HCT116 (cell line): ENCODE measurements at regions not wholly inside any gene's neighbourhood (a gene's known extent, or its start where the extent isn't known, plus 50 kb on each side); places are given as distances from the start of the nearest gene placed in this dataset.

Experiments used
- ATAC-seq: fragments of 200-7000 bp; cut with Tn5 transposase; 2 replicates; pipeline ENCODE4 v1.9.1; 2020; ENCODE audit warnings: mild to moderate bottlenecking, moderate library complexity
- BruUV-seq: library from RNA; stranded (reverse); fragments of 400-500 nt; replicated peaks from 2 replicates; lab custom pipeline; 2021; lab: Mats Ljungman, UMichigan
- CTCF ChIA-PET: fragments of 300-600 bp; sonication (Branson Sonifier 250); formaldehyde crosslinking; loops from one replicate; lab custom pipeline; 2021; ENCODE audit warnings: antibody characterized with exemption; lab: Charles Lee
- POLR2A ChIA-PET: fragments of 300-600, 350-600 bp; sonication (Branson Sonifier 250); formaldehyde crosslinking; loops from one replicate; lab custom pipeline; 2021; ENCODE audit warnings: antibody characterized with exemption; lab: Charles Lee
- RAD21 ChIA-PET, 2 experiments: fragments of 300-600 bp; sonication (Branson Sonifier 250); formaldehyde crosslinking; loops; one replicate each; lab custom pipeline; 2023; ENCODE audit warnings: low total read pairs in 2 of 2; ENCODE audit not compliant: uncharacterized antibody in 2 of 2, unreplicated experiment in 2 of 2, low non-redundant PET in 1 of 2; lab: Charles Lee
- DNase-seq: peaks from one replicate; pipeline ENCODE4 v3.0.0-alpha.2; 2010; ENCODE audit warnings: low read depth, low spot score
- H2AFZ ChIP-seq: fragments of 200-600 bp; shearing (Covaris generic), sonication (generic); 2 replicates; pipeline ENCODE4 v1.6.1; 2017; ENCODE audit warnings: low read depth, mixed run types, mixed read lengths, antibody characterized with exemption, low read length; ENCODE audit not compliant: poor library complexity, severe bottlenecking
- H3K27ac ChIP-seq: 2 replicates; pipeline ENCODE4 v1.5.1; 2012; ENCODE audit warnings: low read depth, low read length
- H3K27me3 ChIP-seq: fragments of 200-600 bp; sonication (generic); 2 replicates; pipeline ENCODE4 v1.6.1; 2016; ENCODE audit warnings: mixed run types, low read length, mixed read lengths; ENCODE audit not compliant: insufficient read depth
- H3K36me3 ChIP-seq, 2 experiments: fragments of 200-500 bp in 1 of 2; fragments of 200-600 bp in 1 of 2; sonication (Bioruptor generic) in 1 of 2; sonication (generic) in 1 of 2; 2 replicates each; pipeline versions ENCODE4 v1.5.1 to v1.6.1; 2014 to 2016; ENCODE audit warnings: low read length in 2 of 2, inconsistent platforms in 1 of 2, mixed read lengths in 1 of 2, mixed run types in 1 of 2; ENCODE audit not compliant: insufficient read depth in 2 of 2, control insufficient read depth in 1 of 2
- H3K4me1 ChIP-seq, 2 experiments: fragments of 200-600 bp in 1 of 2; sonication (generic) in 1 of 2; 2 replicates each; pipeline versions ENCODE4 v1.5.1 to v1.6.1; 2012 to 2017; ENCODE audit warnings: low read length in 2 of 2, inconsistent platforms in 1 of 2, mild to moderate bottlenecking in 1 of 2, mixed read lengths in 1 of 2, mixed run types in 1 of 2, moderate library complexity in 1 of 2; ENCODE audit not compliant: insufficient read depth in 2 of 2, control insufficient read depth in 1 of 2
- H3K4me2 ChIP-seq: fragments of 200-600 bp; sonication (generic); 2 replicates; pipeline ENCODE4 v1.6.1; 2017; ENCODE audit warnings: mixed run types, low read length, mixed read lengths
- H3K4me3 ChIP-seq, 2 experiments: fragments of 200-600 bp in 1 of 2; sonication (generic) in 1 of 2; replicated peaks in 1 of 2; 2 replicates each; pipeline ENCODE4 v1.5.1; 2011 to 2016; ENCODE audit warnings: low read length in 2 of 2, control low read depth in 1 of 2, low read depth in 1 of 2, mild to moderate bottlenecking in 1 of 2, mixed read lengths in 1 of 2, mixed run types in 1 of 2
- H3K79me2 ChIP-seq: fragments of 200-600 bp; sonication (generic); 2 replicates; pipeline ENCODE4 v1.6.1; 2017; ENCODE audit warnings: mild to moderate bottlenecking, mixed run types, low read length, moderate library complexity, mixed read lengths; ENCODE audit not compliant: insufficient read depth
- H3K9ac ChIP-seq: fragments of 200-600 bp; sonication (generic); 2 replicates; pipeline ENCODE4 v1.6.1; 2016; ENCODE audit warnings: low read length, mixed read lengths
- H3K9me2 ChIP-seq: fragments of 200-600 bp; sonication (generic), shearing (Covaris generic); 2 replicates; pipeline ENCODE4 v1.6.1; 2017; ENCODE audit warnings: mixed run types, mild to moderate bottlenecking, moderate library complexity; ENCODE audit not compliant: insufficient read depth
- H3K9me3 ChIP-seq, 2 experiments: fragments of 200-500 bp in 1 of 2; fragments of 200-600 bp in 1 of 2; sonication (Bioruptor generic) in 1 of 2; sonication (generic) in 1 of 2; 2 replicates each; pipeline ENCODE4 v1.6.1; 2014 to 2017; ENCODE audit warnings: low read length in 2 of 2, mixed read lengths in 2 of 2, inconsistent platforms in 1 of 2, low read depth in 1 of 2, mild to moderate bottlenecking in 1 of 2, mixed run types in 1 of 2, moderate library complexity in 1 of 2; ENCODE audit not compliant: control insufficient read depth in 1 of 2, insufficient read depth in 1 of 2
- H4K20me1 ChIP-seq: fragments of 200-600 bp; sonication (generic), shearing (Covaris generic); 2 replicates; pipeline ENCODE4 v1.6.1; 2017; ENCODE audit warnings: mixed run types, mild to moderate bottlenecking, moderate library complexity; ENCODE audit not compliant: insufficient read depth
- CBX3 ChIP-seq: IDR thresholded peaks from 2 replicates; pipeline ENCODE4 v1.6.1; 2012; ENCODE audit warnings: low read depth
- EZH2phosphoT487 ChIP-seq: fragments of 200-600 bp; IDR thresholded peaks from 2 replicates; pipeline ENCODE4 v1.6.1; 2018; ENCODE audit warnings: antibody characterized with exemption, borderline replicate concordance
- FOSL1 ChIP-seq: IDR thresholded peaks from 2 replicates; pipeline ENCODE4 v1.6.1; 2012; ENCODE audit warnings: low read depth
- POLR2AphosphoS5 ChIP-seq: IDR thresholded peaks from 2 replicates; pipeline ENCODE4 v1.6.1; 2011; ENCODE audit warnings: mild to moderate bottlenecking, low read depth, low read length, moderate library complexity
- RAD21 ChIP-seq: IDR thresholded peaks from 2 replicates; pipeline ENCODE4 v1.6.1; 2012; ENCODE audit warnings: low read depth, mild to moderate bottlenecking
- SRF ChIP-seq: IDR thresholded peaks from 2 replicates; pipeline ENCODE4 v1.6.1; 2012; ENCODE audit warnings: low read depth
- YY1 ChIP-seq: IDR thresholded peaks from 2 replicates; pipeline ENCODE4 v1.6.1; 2011; ENCODE audit warnings: low read length, low read depth, moderate library complexity, mild to moderate bottlenecking; ENCODE audit not compliant: insufficient replicate concordance; ENCODE audit errors: extremely low read depth
- ZFX ChIP-seq: fragments of 450-650 bp; IDR thresholded peaks from 2 replicates; pipeline ENCODE4 v1.6.1; 2017
- intact Hi-C: fragments of 100-400 bp; cut with micrococcal nuclease; formaldehyde crosslinking; loops from 2 replicates; pipeline ENCODE4 v1.10.0; 2022
- TF ChIP-seq, protein P1 (sequence below), 3 experiments: fragments of 200-600 bp in 1 of 3; sonication (generic) in 1 of 3; IDR thresholded peaks in 2 of 3; conservative IDR thresholded peaks in 1 of 3; 2 replicates each; pipeline ENCODE4 v1.5.1; 2012 to 2017; ENCODE audit warnings: low read depth in 2 of 3, low read length in 2 of 3, antibody characterized with exemption in 1 of 3, borderline replicate concordance in 1 of 3, control low read depth in 1 of 3, mild to moderate bottlenecking in 1 of 3, mixed read lengths in 1 of 3, mixed run types in 1 of 3, moderate library complexity in 1 of 3; ENCODE audit not compliant: insufficient read depth in 1 of 3

DNA sequence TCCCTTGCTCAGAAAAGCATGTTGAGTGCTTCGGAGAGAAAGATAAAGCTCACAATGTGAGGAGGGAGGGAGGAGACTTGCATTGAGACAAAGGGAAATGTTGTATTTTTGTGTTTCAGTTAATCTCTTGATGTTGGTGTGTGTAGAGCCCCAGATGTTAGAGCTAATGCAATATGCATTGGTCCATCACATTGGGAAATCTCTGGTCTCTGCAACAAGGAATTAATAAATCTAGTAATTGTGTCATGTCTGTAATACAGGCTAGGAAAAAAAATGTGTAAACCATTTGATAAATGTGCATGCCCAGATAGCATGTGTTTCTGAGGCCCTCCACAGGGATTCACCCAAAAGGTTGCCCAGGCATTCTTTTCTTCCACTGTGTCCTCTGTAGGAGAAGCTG is 230.4 kb upstream of the KCNH8 start:
- Histone ChIP-seq H3K9ac (no peak overlapping the region), H3K4me3 (no peak overlapping the region), H3K36me3 (no peaks in the 10 kb centered on the region), H2AFZ (no peak overlapping the region), H3K9me2 (no peaks in the 10 kb centered on the region), H3K4me1 (no peaks in the 10 kb centered on the region), H3K4me2 (no peak overlapping the region), H4K20me1 (no peaks in the 10 kb centered on the region), H3K9me3 (peaks cover 0 to 3% of the 10 kb centered on the region in 2 experiments; a peak in 1 of 4 replicates), H3K79me2 (no peaks in the 10 kb centered on the region), H3K27ac (no peak overlapping the region), H3K27me3 (no peaks in the 10 kb centered on the region)
- CTCF ChIA-PET: no interaction called here
- POLR2A ChIA-PET: no interaction called here
- intact Hi-C loops: no loop called here
- TF ChIP-seq, protein P1, sequence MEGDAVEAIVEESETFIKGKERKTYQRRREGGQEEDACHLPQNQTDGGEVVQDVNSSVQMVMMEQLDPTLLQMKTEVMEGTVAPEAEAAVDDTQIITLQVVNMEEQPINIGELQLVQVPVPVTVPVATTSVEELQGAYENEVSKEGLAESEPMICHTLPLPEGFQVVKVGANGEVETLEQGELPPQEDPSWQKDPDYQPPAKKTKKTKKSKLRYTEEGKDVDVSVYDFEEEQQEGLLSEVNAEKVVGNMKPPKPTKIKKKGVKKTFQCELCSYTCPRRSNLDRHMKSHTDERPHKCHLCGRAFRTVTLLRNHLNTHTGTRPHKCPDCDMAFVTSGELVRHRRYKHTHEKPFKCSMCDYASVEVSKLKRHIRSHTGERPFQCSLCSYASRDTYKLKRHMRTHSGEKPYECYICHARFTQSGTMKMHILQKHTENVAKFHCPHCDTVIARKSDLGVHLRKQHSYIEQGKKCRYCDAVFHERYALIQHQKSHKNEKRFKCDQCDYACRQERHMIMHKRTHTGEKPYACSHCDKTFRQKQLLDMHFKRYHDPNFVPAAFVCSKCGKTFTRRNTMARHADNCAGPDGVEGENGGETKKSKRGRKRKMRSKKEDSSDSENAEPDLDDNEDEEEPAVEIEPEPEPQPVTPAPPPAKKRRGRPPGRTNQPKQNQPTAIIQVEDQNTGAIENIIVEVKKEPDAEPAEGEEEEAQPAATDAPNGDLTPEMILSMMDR (IDR thresholded peaks at IDR 0.05 in 2 of 3, conservative IDR thresholded peaks at IDR 0.05 in 1 of 3; ENCODE audit: borderline replicate concordance in 1 of 3, insufficient read depth in 1 of 3, low read depth in 2 of 3, low read length in 2 of 3): no peak
- TF ChIP-seq CBX3 (no peak), FOSL1 (no peak), EZH2phosphoT487 (no peak), ZFX (no peak), RAD21 (no peak), SRF (no peak), POLR2AphosphoS5 (no peak), YY1 (no peak)
- DNase-seq (no peak), ATAC-seq (no peak)
- BruUV-seq: no TSS peak
- RAD21 ChIA-PET: no interaction called here
